ENCODE measurements at regions not wholly inside any gene's neighbourhood (a gene's known extent, or its start where the extent isn't known, plus 50 kb on each side); places are given as distances from the start of the nearest gene placed in this dataset.

DNA sequence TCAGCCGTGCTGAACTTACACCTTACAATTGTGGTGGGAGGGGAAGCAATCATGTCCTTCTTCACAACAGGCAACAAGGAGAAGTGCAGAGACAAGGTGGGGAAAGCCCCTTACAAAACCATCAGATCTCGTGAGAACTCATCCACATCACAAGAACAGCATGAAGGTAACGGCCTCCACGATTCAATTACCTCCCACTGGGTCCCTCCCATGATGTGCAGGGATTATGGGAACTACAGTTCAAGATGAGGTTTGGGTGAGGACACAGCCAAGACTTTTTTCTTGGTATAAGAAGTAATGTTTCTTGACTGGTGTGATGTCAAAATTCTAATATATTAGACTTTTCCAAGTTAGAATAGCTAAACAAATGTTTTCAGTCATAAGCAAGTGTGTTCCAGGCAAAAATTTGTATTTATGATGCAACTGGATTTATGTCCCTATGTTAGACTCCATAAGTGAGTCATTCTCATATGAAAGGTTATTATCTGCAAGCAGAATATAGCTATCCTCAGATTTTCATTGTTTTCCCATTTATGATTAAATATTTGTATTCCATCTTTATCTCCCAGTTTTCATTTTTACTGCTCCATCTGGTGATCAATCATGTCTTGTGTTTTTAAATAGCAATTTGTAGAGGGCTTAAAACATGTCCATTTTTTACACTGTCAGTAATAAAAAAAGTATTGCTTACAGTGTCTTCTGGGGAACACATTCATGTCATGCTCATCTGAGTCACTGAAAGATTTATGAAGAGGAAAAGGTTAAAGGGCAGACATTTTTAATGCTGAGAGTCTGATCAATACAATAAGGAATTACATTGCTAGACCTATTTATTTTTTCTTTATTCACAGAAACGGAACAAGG, 995.2 kb upstream of the CDH2 start:
- TF ChIP-seq, protein P1, sequence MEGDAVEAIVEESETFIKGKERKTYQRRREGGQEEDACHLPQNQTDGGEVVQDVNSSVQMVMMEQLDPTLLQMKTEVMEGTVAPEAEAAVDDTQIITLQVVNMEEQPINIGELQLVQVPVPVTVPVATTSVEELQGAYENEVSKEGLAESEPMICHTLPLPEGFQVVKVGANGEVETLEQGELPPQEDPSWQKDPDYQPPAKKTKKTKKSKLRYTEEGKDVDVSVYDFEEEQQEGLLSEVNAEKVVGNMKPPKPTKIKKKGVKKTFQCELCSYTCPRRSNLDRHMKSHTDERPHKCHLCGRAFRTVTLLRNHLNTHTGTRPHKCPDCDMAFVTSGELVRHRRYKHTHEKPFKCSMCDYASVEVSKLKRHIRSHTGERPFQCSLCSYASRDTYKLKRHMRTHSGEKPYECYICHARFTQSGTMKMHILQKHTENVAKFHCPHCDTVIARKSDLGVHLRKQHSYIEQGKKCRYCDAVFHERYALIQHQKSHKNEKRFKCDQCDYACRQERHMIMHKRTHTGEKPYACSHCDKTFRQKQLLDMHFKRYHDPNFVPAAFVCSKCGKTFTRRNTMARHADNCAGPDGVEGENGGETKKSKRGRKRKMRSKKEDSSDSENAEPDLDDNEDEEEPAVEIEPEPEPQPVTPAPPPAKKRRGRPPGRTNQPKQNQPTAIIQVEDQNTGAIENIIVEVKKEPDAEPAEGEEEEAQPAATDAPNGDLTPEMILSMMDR (IDR thresholded peaks at IDR 0.05) = no peak
- no peak for TF ChIP-seq POLR2A (IDR thresholded peaks at IDR 0.05)

Data from body of pancreas (tissue), 4 donors.